GM13976 (cell line): ENCODE measurements at regions not wholly inside any gene's neighbourhood (a gene's known extent, or its start where the extent isn't known, plus 50 kb on each side); places are given as distances from the start of the nearest gene placed in this dataset.
"Not testable (repeated sequence)": the region's sequence is repeated elsewhere in the genome, so short reads cannot be mapped to it uniquely, and the experiment has no call there.

Source experiments
- DNase-seq: peaks from one replicate; pipeline ENCODE4 v3.0.0; 2012; ENCODE audit warnings: low spot score
- CTCF ChIP-seq: IDR thresholded peaks from 2 replicates; pipeline ENCODE4 v1.5.1; 2012; ENCODE audit warnings: borderline replicate concordance, mild to moderate bottlenecking; ENCODE audit not compliant: insufficient read depth; ENCODE audit errors: extremely low read depth, missing control alignments, control extremely low read depth
- in situ Hi-C: fragments of 300-500 bp; cut with MboI; formaldehyde crosslinking; loops from one replicate; pipeline ENCODE4 v1.12.0; 2022; ENCODE audit warnings: low sequenced_read_pairs, mixed read lengths, inconsistent platforms; ENCODE audit not compliant: unreplicated experiment

DNA sequence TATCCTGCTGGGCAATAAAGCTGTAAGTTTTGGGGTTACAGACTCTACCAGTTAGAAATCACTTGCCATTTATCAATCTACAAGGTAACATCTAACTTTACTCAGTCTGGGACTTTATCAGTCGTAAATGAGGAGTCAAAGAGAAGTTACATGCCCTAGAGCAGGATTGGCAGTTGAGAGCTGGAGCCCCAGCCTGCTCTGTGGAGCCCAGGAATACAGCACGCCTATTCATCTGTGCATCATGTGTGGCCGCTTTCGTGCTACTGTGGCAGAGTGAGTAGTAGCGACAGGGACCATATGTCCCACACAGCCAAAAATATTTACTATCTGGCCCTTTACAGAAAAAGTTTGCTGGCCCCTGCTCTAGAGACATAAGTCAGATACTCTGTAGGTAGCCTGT is 152.5 kb upstream of the NTRK2 start:
- no peak for DNase-seq
- in situ Hi-C loops = no loop called here
- TF ChIP-seq CTCF = no peak

- in situ Hi-C loops = no loop called here
- TF ChIP-seq CTCF = no peak
- DNase-seq = no peak
Measured at GRCh38 chr9:84519413-84519812, 150.1 kb upstream of the NTRK2 start.

DNA sequence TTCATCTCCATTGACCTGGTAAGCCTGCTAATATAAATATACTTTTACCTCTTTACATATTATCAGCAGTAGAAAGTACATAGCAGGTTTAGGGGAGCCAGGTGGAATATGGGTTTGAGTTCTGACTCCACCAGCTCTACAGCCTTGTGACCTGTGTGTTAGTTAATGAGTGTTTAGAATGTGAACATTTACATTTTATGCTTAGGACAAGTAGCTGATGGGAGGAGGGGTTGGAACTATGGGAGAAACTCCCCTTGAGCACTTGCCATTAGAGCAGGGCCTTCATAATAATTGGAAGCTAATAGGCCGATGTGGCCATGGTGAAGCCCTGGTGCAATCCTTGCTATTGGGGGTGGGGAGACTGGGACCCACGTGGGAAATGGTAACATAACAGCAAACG is 148.3 kb upstream of the NTRK2 start:
- no peak for TF ChIP-seq CTCF
- no peak for DNase-seq
- in situ Hi-C loops = no loop called here

GRCh38 chr9:84526211-84526610 is 143.3 kb upstream of the NTRK2 start:
- in situ Hi-C loops, DNase-seq: not testable (repeated sequence)

- in situ Hi-C loops, DNase-seq: not testable (repeated sequence)
Measured at GRCh38 chr9:84527060-84527720, 142.3 kb upstream of the NTRK2 start.

DNA sequence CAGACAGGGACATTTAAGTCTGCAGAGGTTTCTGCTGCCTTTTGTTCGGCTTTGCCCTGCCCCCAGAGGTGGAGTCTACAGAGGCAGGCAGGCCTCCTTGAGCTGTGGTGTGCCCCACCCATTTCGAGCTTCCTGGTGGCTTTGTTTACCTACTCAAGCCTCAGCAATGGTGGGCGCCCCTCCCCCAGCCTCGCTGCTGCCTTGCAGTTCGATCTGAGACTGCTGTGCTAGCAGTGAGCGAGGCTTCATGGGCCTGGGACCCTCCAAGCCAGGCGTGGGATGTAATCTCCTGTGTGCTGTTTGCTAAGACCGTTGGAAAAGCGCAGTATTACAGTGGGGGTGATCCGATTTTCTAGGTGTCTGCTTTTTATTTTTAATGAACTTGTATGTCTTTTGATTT is 133.6 kb upstream of the NTRK2 start:
- DNase-seq, in situ Hi-C loops: not testable (repeated sequence)

GRCh38 chr9:84538879-84539278 is 130.7 kb upstream of the NTRK2 start:
- no peak for DNase-seq
- in situ Hi-C loops = no loop called here
- no peak for TF ChIP-seq CTCF

DNA sequence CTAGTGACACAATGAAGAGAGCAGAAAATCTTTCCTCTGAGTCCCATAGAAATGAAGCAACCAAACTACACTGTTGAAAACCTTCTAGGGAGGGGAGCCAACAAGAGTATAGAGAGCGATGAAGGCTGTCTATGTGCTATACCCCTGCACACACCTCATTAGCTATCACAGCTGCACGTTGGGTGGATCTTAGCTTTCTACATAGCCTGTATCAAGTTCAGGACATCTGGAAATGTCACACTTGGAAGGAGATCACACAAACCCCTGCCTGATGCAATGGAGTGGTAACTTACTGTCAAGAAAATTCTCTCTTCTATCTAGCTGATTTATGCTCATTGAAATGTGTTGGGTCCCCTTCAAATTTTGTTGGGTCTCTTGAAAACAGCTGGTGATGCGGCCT is 127.0 kb upstream of the NTRK2 start:
- DNase-seq = no peak
- no peak for TF ChIP-seq CTCF
- in situ Hi-C loops = no loop called here
